Small intestine (tissue), 7 donors: ENCODE measurements at regions not wholly inside any gene's neighbourhood (a gene's known extent, or its start where the extent isn't known, plus 50 kb on each side); places are given as distances from the start of the nearest gene placed in this dataset.
"Not testable (repeated sequence)": the region's sequence is repeated elsewhere in the genome, so short reads cannot be mapped to it uniquely, and the experiment has no call there.

Source experiments
- DNase-seq, 2 donors: peaks; one replicate each; pipeline versions ENCODE4 v3.0.0 to v3.0.0-alpha.2; 2013
- FAIRE-seq: peaks from 2 replicates; lab custom pipeline; 2012; peaks lifted over from hg19 to GRCh38; lab: Jason Lieb, UNC
- H3K27ac ChIP-seq, 3 donors: one replicate each; pipeline ENCODE4 v1.5.1; 2013; ENCODE audit warnings: low read length in 2 of 3, mild to moderate bottlenecking in 2 of 3, control low read depth in 1 of 3, inconsistent platforms in 1 of 3, low read depth in 1 of 3, moderate library complexity in 1 of 3
- H3K27me3 ChIP-seq, 3 donors: one replicate each; pipeline ENCODE4 v1.6.1; 2013; ENCODE audit warnings: low read length in 3 of 3, inconsistent platforms in 1 of 3; ENCODE audit not compliant: control insufficient read depth in 3 of 3, insufficient read depth in 3 of 3
- H3K36me3 ChIP-seq, 3 donors: one replicate each; pipeline ENCODE4 v1.6.1; 2013; ENCODE audit warnings: low read length in 3 of 3, inconsistent platforms in 1 of 3, low read depth in 1 of 3, mild to moderate bottlenecking in 1 of 3, moderate library complexity in 1 of 3; ENCODE audit not compliant: control insufficient read depth in 3 of 3, insufficient read depth in 2 of 3
- H3K4me1 ChIP-seq, 3 donors: one replicate each; pipeline ENCODE4 v1.6.1; 2013; ENCODE audit warnings: low read length in 2 of 3, inconsistent platforms in 1 of 3, low read depth in 1 of 3, mild to moderate bottlenecking in 1 of 3, moderate library complexity in 1 of 3; ENCODE audit not compliant: control insufficient read depth in 3 of 3, insufficient read depth in 2 of 3
- H3K4me3 ChIP-seq, 3 donors: one replicate each; pipeline ENCODE4 v1.5.1; 2013; ENCODE audit warnings: low read length in 3 of 3, control low read depth in 1 of 3, inconsistent platforms in 1 of 3, low read depth in 1 of 3, mild to moderate bottlenecking in 1 of 3, moderate library complexity in 1 of 3
- H3K9me3 ChIP-seq, 2 donors: one replicate each; pipeline ENCODE4 v1.6.1; 2013; ENCODE audit warnings: low read depth in 1 of 2, low read length in 1 of 2; ENCODE audit not compliant: control insufficient read depth in 2 of 2, insufficient read depth in 1 of 2
- WGBS, 3 donors: extraction: QIAGEN DNeasy Blood & Tissue Kit; methylation state at CpG; one replicate each; pipeline ENCODE4 v1.1.7; 2013; 5-methylcytosine and 5-hydroxymethylcytosine counted together
- donor health status: healthy with polysubstance abuse.
- donor health status: control.
- donor health status: control.
- donor health status: Bipolar disorder and iron deficiency.
- donor health status: healthy.

- WGBS, 3 donors, result 75 to 83% (median 81%) methylated on average over 3 of the region's 3 CpGs
- no peaks in the 10 kb centered on the region for H3K4me1 ChIP-seq
- H3K36me3 ChIP-seq, result no peaks in the 10 kb centered on the region
- no peak overlapping the region for H3K27ac ChIP-seq
- no peak overlapping the region for H3K4me3 ChIP-seq
- peaks cover 0 to 3% of the 10 kb centered on the region in 2 donors for H3K9me3 ChIP-seq
- FAIRE-seq (no peak), DNase-seq (no peak)
- no peaks in the 10 kb centered on the region for H3K27me3 ChIP-seq
These were observed 864.0 kb upstream of the ACO1 start for GRCh38 chr9:31520301-31521085.

- H3K4me1 ChIP-seq, result no peaks in the 10 kb centered on the region
- no peak for FAIRE-seq
- no peaks in the 10 kb centered on the region for H3K36me3 ChIP-seq
- DNase-seq, result no peak
- no peak overlapping the region for H3K27ac ChIP-seq
- H3K4me3 ChIP-seq, result no peak overlapping the region
- H3K9me3 ChIP-seq, result no peaks in the 10 kb centered on the region
- WGBS, 3 donors, result 81 to 86% (median 81%) methylated on average over 2 of the region's 2 CpGs
- no peaks in the 10 kb centered on the region for H3K27me3 ChIP-seq
These were observed 848.8 kb upstream of the ACO1 start for GRCh38 chr9:31535651-31536050.

DNA sequence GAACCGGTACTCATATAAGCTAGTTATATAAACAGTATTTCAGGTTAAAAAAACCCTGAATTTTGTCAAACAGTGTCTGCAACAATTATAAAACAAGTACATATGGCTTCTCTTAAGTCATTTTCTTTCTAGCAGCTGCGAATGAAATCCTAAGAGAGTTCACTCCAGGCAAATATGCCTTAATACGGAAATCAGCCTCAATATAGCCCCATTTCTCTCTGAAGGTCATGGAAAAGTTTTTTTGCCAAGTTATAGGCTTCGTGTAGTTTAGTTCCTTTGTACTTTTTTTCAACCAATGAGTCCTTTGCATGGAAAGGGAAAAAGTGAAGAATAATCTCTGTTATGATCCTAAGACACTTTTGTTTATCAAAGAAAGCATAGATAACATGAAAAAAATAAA, 848.0 kb upstream of the ACO1 start:
- FAIRE-seq (no peak), DNase-seq (no peak)
- Histone ChIP-seq H3K4me3 (no peak overlapping the region), H3K4me1 (no peaks in the 10 kb centered on the region), H3K36me3 (no peaks in the 10 kb centered on the region), H3K27ac (no peak overlapping the region), H3K27me3 (no peaks in the 10 kb centered on the region), H3K9me3 (no peaks in the 10 kb centered on the region)
- WGBS, 3 donors, result 67 to 74% (median 70%) methylated on average over 4 of the region's 4 CpGs

- Histone ChIP-seq H3K36me3 (no peaks in the 10 kb centered on the region), H3K4me1 (no peaks in the 10 kb centered on the region), H3K9me3 (no peaks in the 10 kb centered on the region), H3K27ac (no peak overlapping the region), H3K27me3 (no peaks in the 10 kb centered on the region), H3K4me3 (no peak overlapping the region)
- no peak for FAIRE-seq
- WGBS, 3 donors, result 46 to 49% (median 47%) methylated on average over 4 of the region's 4 CpGs
- no peak for DNase-seq
These were observed 842.6 kb upstream of the ACO1 start for GRCh38 chr9:31541721-31542281.

GRCh38 chr9:31542384-31543055, 841.9 kb upstream of the ACO1 start:
- Histone ChIP-seq H3K27me3 (no peaks in the 10 kb centered on the region), H3K4me1 (no peaks in the 10 kb centered on the region), H3K27ac (no peak overlapping the region), H3K4me3 (no peak overlapping the region), H3K36me3 (no peaks in the 10 kb centered on the region), H3K9me3 (no peaks in the 10 kb centered on the region)
- no peak for FAIRE-seq
- DNase-seq, result peak; percentile 17 to 52
- WGBS, 3 donors, result 9 to 27% (median 10%) methylated on average over 5 of the region's 5 CpGs

DNA sequence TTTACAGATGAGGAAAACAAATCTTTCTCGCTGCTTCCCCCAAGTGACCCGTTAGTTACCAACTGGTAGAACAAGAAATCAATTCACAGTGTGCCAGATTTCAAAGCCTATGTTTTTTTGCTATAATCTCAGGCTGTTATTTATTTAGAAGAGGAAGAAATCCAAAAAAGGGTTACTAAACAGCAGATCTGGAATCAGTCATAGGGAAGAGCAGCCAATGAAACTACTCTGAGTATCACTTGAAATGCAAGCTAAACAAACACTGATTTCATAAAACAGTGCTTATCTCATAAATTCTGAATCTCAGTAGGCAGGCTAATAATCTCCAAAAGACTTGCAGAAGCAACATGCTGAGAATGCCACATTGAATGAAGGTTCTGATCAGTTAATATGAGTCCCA, 829.5 kb upstream of the ACO1 start:
- no peaks in the 10 kb centered on the region for H3K9me3 ChIP-seq
- H3K36me3 ChIP-seq, result no peaks in the 10 kb centered on the region
- no peak for DNase-seq
- H3K4me3 ChIP-seq, result no peak overlapping the region
- WGBS, 3 donors, result 70 to 96% (median 90%) methylated on average over 2 of the region's 2 CpGs
- FAIRE-seq, result no peak
- peaks cover 0 to 12% (median 0%) of the 10 kb centered on the region in 3 donors for H3K4me1 ChIP-seq
- H3K27me3 ChIP-seq, result no peaks in the 10 kb centered on the region
- H3K27ac ChIP-seq, result no peak overlapping the region

DNA sequence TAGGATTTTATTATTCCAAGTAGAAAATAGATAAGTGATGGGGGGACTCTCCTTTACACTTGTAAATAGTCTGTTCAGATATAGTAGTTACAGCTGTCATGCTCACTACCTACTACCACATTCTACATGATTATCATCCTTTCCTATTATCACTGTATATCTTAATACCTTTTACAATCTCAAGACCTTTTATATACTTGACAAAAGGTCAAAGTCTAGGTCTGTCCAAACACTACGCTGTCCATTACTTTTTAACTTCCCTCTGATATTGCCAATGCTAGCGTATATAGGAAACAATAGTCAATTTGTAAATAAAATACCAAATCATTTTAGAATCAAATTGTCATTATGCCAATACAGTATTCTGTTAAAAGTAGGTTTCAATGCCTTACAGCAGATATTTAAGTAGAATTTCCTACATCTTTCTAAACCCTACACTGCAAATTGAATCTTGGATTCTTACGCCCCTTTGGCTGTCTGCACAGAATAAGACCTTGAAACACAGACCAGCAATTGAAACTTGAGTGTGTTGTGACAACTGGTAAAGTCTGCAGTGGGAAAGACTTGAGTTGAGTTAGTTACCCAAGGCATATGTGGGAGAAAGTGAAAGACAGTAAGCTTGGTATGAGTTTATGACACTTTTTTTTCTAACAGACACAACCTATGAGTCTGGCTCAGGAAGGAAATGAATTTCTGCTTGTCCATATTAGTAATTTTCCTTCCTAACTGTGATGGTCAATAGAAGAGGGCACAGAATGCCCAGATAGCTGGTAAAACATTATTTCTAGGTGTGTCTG, 827.6 kb upstream of the ACO1 start:
- peak; percentile 31 to 43 for DNase-seq
- no peak overlapping the region for H3K27ac ChIP-seq
- no peaks in the 10 kb centered on the region for H3K9me3 ChIP-seq
- WGBS, 3 donors, result 25 to 65% (median 42%) methylated on average over 3 of the region's 3 CpGs
- no peak overlapping the region for H3K4me3 ChIP-seq
- H3K27me3 ChIP-seq, result no peaks in the 10 kb centered on the region
- H3K36me3 ChIP-seq, result no peaks in the 10 kb centered on the region
- peaks cover 0 to 12% (median 0%) of the 10 kb centered on the region in 3 donors for H3K4me1 ChIP-seq
- FAIRE-seq, result no peak

- H3K27ac ChIP-seq, H3K4me1 ChIP-seq, H3K4me3 ChIP-seq, H3K36me3 ChIP-seq, DNase-seq, H3K9me3 ChIP-seq, FAIRE-seq, H3K27me3 ChIP-seq: not testable (repeated sequence)
- WGBS, 3 donors, result 78 to 82% (median 81%) methylated on average over 1 of the region's 1 CpG
These were observed 812.3 kb upstream of the ACO1 start for GRCh38 chr9:31572190-31572589.
